IPS-15b (cell line): ENCODE measurements at regions not wholly inside any gene's neighbourhood (a gene's known extent, or its start where the extent isn't known, plus 50 kb on each side); places are given as distances from the start of the nearest gene placed in this dataset.

Experiments
- H3K27me3 ChIP-seq: one replicate; pipeline ENCODE4 v1.6.1; 2013; ENCODE audit warnings: low read length; ENCODE audit not compliant: control insufficient read depth, insufficient read depth
- H3K36me3 ChIP-seq: one replicate; pipeline ENCODE4 v1.6.1; 2013; ENCODE audit warnings: low read length; ENCODE audit not compliant: control insufficient read depth, insufficient read depth
- H3K4me1 ChIP-seq: one replicate; pipeline ENCODE4 v1.6.1; 2013; ENCODE audit warnings: mild to moderate bottlenecking, low read length; ENCODE audit not compliant: control insufficient read depth, insufficient read depth
- H3K4me3 ChIP-seq: one replicate; pipeline ENCODE4 v1.5.1; 2013; ENCODE audit warnings: low read depth, low read length
- H3K9ac ChIP-seq: one replicate; pipeline ENCODE4 v1.6.1; 2013; ENCODE audit warnings: low read depth, mild to moderate bottlenecking, low read length
- H3K9me3 ChIP-seq: one replicate; pipeline ENCODE4 v1.6.1; 2013; ENCODE audit warnings: mild to moderate bottlenecking, low read length; ENCODE audit not compliant: control insufficient read depth, insufficient read depth

DNA sequence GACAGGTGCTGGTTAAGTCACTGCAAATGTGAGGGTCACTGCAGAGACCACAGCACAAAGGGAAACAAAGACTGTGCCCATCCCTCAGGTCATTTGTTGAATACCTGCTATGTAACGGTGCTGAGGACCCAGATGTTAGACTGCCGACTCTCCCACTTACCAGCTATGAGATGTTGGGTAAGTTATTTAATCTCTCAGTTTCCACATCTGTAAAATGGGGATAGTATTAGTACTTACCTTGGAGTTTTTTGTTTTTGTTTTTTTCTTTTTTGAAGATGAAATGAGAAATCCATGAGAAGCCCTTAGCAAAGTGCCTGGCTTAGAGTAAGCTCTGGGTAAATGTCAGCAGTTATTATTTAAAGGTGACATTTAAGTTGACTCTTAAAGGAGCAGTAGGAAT lies 50.5 kb upstream of the PMFBP1 start:
- H3K27me3 ChIP-seq = no peaks in the 10 kb centered on the region
- H3K4me3 ChIP-seq = no peak overlapping the region
- H3K36me3 ChIP-seq = no peaks in the 10 kb centered on the region
- H3K4me1 ChIP-seq = no peaks in the 10 kb centered on the region
- no peaks in the 10 kb centered on the region for H3K9me3 ChIP-seq
- H3K9ac ChIP-seq = no peak overlapping the region
